Stimulated activated CD8-positive, alpha-beta memory T cell treated with anti-CD3 and anti-CD28 coated beads, Interleukin-2, amount 100 ng/mL, for 48 hours (primary cell): ENCODE measurements at regions not wholly inside any gene's neighbourhood (a gene's known extent, or its start where the extent isn't known, plus 50 kb on each side); places are given as distances from the start of the nearest gene placed in this dataset.

Experiments
- DNase-seq, 2 donors: peaks; one replicate each; pipeline ENCODE4 v3.0.0-alpha.2; 2020; ENCODE audit warnings: low read depth in 2 of 2

GRCh38 chr2:21500401-21500945 lies 376.7 kb downstream of the TDRD15 start:
- no peak for DNase-seq

- no peak for DNase-seq
Observed at GRCh38 chr2:21501376-21502027, 377.7 kb downstream of the TDRD15 start.

- no peak for DNase-seq
Observed at GRCh38 chr2:21515903-21516302, 392.1 kb downstream of the TDRD15 start.

- no peak for DNase-seq
Observed at GRCh38 chr2:21519412-21519811, 395.6 kb downstream of the TDRD15 start.

- DNase-seq: no peak
Observed at GRCh38 chr2:21519821-21520220, 396.1 kb downstream of the TDRD15 start.

- DNase-seq: no peak
Observed at GRCh38 chr2:21535826-21536225, 412.1 kb downstream of the TDRD15 start.

- no peak for DNase-seq
Observed at GRCh38 chr2:21539685-21540084, 415.9 kb downstream of the TDRD15 start.

- DNase-seq: no peak
Observed at GRCh38 chr2:21543630-21544029, 419.9 kb downstream of the TDRD15 start.

GRCh38 chr2:21544392-21544791 lies 420.6 kb downstream of the TDRD15 start:
- DNase-seq: no peak

GRCh38 chr2:21552981-21553380 lies 429.2 kb downstream of the TDRD15 start:
- no peak for DNase-seq

GRCh38 chr2:21559351-21559750 lies 435.6 kb downstream of the TDRD15 start:
- DNase-seq: no peak

- no peak for DNase-seq
Observed at GRCh38 chr2:21561965-21562364, 438.2 kb downstream of the TDRD15 start.

- DNase-seq: no peak
Observed at GRCh38 chr2:21567395-21567794, 443.6 kb downstream of the TDRD15 start.

GRCh38 chr2:21571686-21572085 lies 447.9 kb downstream of the TDRD15 start:
- no peak for DNase-seq

- no peak for DNase-seq
Observed at GRCh38 chr2:21580391-21580790, 456.6 kb downstream of the TDRD15 start.

GRCh38 chr2:21585881-21586280 lies 462.1 kb downstream of the TDRD15 start:
- DNase-seq: no peak

GRCh38 chr2:21590026-21590690 lies 466.4 kb downstream of the TDRD15 start:
- DNase-seq: no peak

GRCh38 chr2:21591926-21592325 lies 468.2 kb downstream of the TDRD15 start:
- DNase-seq: no peak

- no peak for DNase-seq
Observed at GRCh38 chr2:21599417-21599816, 475.6 kb downstream of the TDRD15 start.

- DNase-seq: no peak
Observed at GRCh38 chr2:21602789-21603188, 479.0 kb downstream of the TDRD15 start.

GRCh38 chr2:21607572-21607971 lies 483.8 kb downstream of the TDRD15 start:
- no peak for DNase-seq

- DNase-seq: no peak
Observed at GRCh38 chr2:21610304-21610703, 486.5 kb downstream of the TDRD15 start.

GRCh38 chr2:21617885-21618434 lies 494.2 kb downstream of the TDRD15 start:
- DNase-seq: no peak
